ENCODE measurements at regions not wholly inside any gene's neighbourhood (a gene's known extent, or its start where the extent isn't known, plus 50 kb on each side); places are given as distances from the start of the nearest gene placed in this dataset.
A peak's percentile ranks its signal among the peaks of the same experiment; 100 is the strongest.

DNA sequence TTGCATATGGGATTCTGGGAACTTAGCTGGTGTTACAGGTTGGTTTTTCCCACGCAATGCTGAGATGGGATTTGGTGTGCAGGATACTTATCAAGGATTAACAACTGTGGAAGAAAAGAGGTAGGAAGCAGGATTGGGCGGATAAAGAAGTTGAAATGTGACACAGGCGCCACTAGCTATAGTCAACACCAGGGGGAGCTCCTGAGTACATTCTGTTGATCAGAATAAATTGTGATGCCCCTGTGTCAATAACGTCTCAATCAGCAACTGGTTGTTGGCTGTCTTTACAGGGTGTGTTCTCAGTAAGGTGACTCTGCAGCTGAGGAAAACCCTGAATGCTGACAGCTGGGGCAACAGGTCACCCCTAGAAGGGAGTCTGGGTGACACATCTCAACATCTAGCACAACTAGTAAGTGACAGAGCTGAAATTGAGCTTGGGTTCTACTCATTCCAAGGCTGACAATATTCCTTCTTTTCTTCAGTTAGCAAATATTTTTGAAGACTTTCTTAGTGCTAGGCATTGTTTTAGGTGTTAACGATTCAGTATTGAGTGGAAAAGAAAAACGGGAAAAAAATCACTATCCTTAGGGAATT, 143.0 kb downstream of the ARL6IP6 start:
- Histone ChIP-seq H3K9me3 (ENCODE audit: control insufficient read depth, insufficient read depth, low read length) (peaks cover 16% of the 10 kb centered on the region), H3K4me3 (ENCODE audit: low read length) (no peak overlapping the region), H3F3A (ENCODE audit: control insufficient read depth, insufficient read depth) (no peaks in the 10 kb centered on the region), H3K9me2 (replicated peaks; ENCODE audit: control insufficient read depth, low read length) (no peaks in the 10 kb centered on the region), H3K27me3 (ENCODE audit: control insufficient read depth, low read length) (no peaks in the 10 kb centered on the region), H4K20me1 (ENCODE audit: control insufficient read depth, insufficient read depth, low read depth, low read length) (no peaks in the 10 kb centered on the region), H3K4me2 (ENCODE audit: low read length) (no peak overlapping the region), H3K79me2 (ENCODE audit: control insufficient read depth, low read length) (no peaks in the 10 kb centered on the region), H3K36me3 (ENCODE audit: control insufficient read depth, low read length) (no peaks in the 10 kb centered on the region), H3K4me1 (ENCODE audit: control insufficient read depth, low read length) (no peaks in the 10 kb centered on the region), H3K27ac (ENCODE audit: low read depth, low read length) (no peak overlapping the region)
- TF ChIP-seq, protein P1, sequence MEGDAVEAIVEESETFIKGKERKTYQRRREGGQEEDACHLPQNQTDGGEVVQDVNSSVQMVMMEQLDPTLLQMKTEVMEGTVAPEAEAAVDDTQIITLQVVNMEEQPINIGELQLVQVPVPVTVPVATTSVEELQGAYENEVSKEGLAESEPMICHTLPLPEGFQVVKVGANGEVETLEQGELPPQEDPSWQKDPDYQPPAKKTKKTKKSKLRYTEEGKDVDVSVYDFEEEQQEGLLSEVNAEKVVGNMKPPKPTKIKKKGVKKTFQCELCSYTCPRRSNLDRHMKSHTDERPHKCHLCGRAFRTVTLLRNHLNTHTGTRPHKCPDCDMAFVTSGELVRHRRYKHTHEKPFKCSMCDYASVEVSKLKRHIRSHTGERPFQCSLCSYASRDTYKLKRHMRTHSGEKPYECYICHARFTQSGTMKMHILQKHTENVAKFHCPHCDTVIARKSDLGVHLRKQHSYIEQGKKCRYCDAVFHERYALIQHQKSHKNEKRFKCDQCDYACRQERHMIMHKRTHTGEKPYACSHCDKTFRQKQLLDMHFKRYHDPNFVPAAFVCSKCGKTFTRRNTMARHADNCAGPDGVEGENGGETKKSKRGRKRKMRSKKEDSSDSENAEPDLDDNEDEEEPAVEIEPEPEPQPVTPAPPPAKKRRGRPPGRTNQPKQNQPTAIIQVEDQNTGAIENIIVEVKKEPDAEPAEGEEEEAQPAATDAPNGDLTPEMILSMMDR (IDR thresholded peaks at IDR 0.05; ENCODE audit: low read depth, low read length, poor library complexity, severe bottlenecking) = peak; percentile 81
- no peak for TF ChIP-seq EZH2phosphoT487 (IDR thresholded peaks at IDR 0.05; ENCODE audit: borderline replicate concordance, low read length)

- no peak for TF ChIP-seq EZH2phosphoT487 (IDR thresholded peaks at IDR 0.05; ENCODE audit: borderline replicate concordance, low read length)
- TF ChIP-seq, protein P1 (IDR thresholded peaks at IDR 0.05; ENCODE audit: low read depth, low read length, poor library complexity, severe bottlenecking) = no peak
- no peak overlapping the region for H3K4me3 ChIP-seq (ENCODE audit: low read length)
- no peak overlapping the region for H3K27ac ChIP-seq (ENCODE audit: low read depth, low read length)
- H3K4me1 ChIP-seq (ENCODE audit: control insufficient read depth, low read length) = no peaks in the 10 kb centered on the region
- H3K4me2 ChIP-seq (ENCODE audit: low read length) = no peak overlapping the region
- no peaks in the 10 kb centered on the region for H3K36me3 ChIP-seq (ENCODE audit: control insufficient read depth, low read length)
- H3K27me3 ChIP-seq (ENCODE audit: control insufficient read depth, low read length) = no peaks in the 10 kb centered on the region
- no peaks in the 10 kb centered on the region for H4K20me1 ChIP-seq (ENCODE audit: control insufficient read depth, insufficient read depth, low read depth, low read length)
- H3K79me2 ChIP-seq (ENCODE audit: control insufficient read depth, low read length) = no peaks in the 10 kb centered on the region
- no peaks in the 10 kb centered on the region for H3K9me2 ChIP-seq (replicated peaks; ENCODE audit: control insufficient read depth, low read length)
- H3K9me3 ChIP-seq (ENCODE audit: control insufficient read depth, insufficient read depth, low read length) = peaks cover 12% of the 10 kb centered on the region
- no peaks in the 10 kb centered on the region for H3F3A ChIP-seq (ENCODE audit: control insufficient read depth, insufficient read depth)
Measured at GRCh38 chr2:152858594-152859265, 140.3 kb downstream of the ARL6IP6 start.

DNA sequence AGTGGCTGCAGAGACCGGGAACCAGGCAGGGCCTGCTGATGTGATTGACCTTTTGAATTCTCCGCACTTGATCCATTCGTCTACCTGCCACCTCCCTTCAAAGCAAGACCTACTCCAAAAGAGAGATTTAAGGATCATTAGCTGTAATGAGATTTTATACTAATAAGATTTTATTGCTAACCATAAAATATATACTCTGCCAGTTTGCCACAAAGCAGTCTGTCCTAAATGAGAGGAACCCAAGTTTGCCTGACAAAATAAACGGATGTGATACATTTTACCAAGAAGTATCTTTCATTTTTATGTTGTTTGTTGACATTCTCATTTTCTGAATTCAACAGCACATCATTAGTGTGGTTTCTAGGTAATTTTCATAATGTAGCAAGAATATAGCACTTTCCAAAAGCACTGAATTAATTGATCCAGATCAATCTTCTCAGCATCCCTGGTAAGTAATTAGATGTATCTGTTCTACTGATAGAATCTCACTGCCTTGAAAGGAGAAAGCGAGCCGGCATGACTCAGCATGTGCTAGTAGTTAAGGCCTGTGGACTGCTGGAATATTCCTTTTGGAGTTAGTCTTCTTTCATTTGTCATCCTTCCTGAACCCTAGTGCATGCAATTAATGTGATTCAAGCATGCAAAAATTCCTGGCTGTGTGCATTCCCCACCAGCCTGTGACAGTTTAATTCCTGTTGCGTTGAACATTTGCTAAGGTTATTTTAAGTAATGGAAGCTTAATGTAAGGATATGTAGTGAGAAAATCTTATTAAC, 128.5 kb downstream of the ARL6IP6 start:
- H3K9me3 ChIP-seq (ENCODE audit: control insufficient read depth, insufficient read depth, low read length) = no peaks in the 10 kb centered on the region
- no peaks in the 10 kb centered on the region for H3K36me3 ChIP-seq (ENCODE audit: control insufficient read depth, low read length)
- no peak overlapping the region for H3K4me2 ChIP-seq (ENCODE audit: low read length)
- H3K27ac ChIP-seq (ENCODE audit: low read depth, low read length) = no peak overlapping the region
- H3K27me3 ChIP-seq (ENCODE audit: control insufficient read depth, low read length) = no peaks in the 10 kb centered on the region
- H3K9me2 ChIP-seq (replicated peaks; ENCODE audit: control insufficient read depth, low read length) = no peaks in the 10 kb centered on the region
- no peaks in the 10 kb centered on the region for H3K79me2 ChIP-seq (ENCODE audit: control insufficient read depth, low read length)
- H3F3A ChIP-seq (ENCODE audit: control insufficient read depth, insufficient read depth) = no peaks in the 10 kb centered on the region
- TF ChIP-seq, protein P1 (IDR thresholded peaks at IDR 0.05; ENCODE audit: low read depth, low read length, poor library complexity, severe bottlenecking) = no peak
- TF ChIP-seq EZH2phosphoT487 (IDR thresholded peaks at IDR 0.05; ENCODE audit: borderline replicate concordance, low read length) = no peak
- H3K4me1 ChIP-seq (ENCODE audit: control insufficient read depth, low read length) = no peaks in the 10 kb centered on the region
- no peak overlapping the region for H3K4me3 ChIP-seq (ENCODE audit: low read length)
- no peaks in the 10 kb centered on the region for H4K20me1 ChIP-seq (ENCODE audit: control insufficient read depth, insufficient read depth, low read depth, low read length)

All from DOHH2 (cell line).